ENCODE measurements at regions not wholly inside any gene's neighbourhood (a gene's known extent, or its start where the extent isn't known, plus 50 kb on each side); places are given as distances from the start of the nearest gene placed in this dataset.

- no peak for DNase-seq
These were observed 431.2 kb downstream of the LPIN1 start for GRCh38 chr2:12177455-12178288.

- no peak for DNase-seq
These were observed 432.1 kb downstream of the LPIN1 start for GRCh38 chr2:12178289-12179080.

GRCh38 chr2:12180031-12180430 lies 433.6 kb downstream of the LPIN1 start:
- DNase-seq = no peak

- DNase-seq = no peak
These were observed 436.7 kb downstream of the LPIN1 start for GRCh38 chr2:12183032-12183645.

DNA sequence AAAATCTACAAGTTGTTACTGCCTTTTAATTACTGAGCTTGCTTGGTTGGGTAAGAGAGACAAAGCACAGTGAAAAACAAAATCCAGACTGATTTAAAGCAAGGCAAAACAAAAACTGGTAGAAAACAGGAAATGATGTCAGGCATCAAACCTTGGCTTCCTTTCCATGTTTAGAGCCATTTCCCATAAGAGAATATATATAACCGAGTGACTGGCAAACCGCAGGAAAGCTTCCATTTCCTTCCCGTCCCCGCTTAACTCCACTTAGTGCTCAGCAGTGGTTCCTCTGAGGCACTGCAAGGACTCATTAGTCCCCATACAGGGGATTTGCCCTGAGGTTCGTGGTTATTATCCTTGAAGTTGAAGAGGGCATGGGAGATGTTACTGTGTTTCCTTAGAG lies 446.3 kb downstream of the LPIN1 start:
- no peak for DNase-seq

DNA sequence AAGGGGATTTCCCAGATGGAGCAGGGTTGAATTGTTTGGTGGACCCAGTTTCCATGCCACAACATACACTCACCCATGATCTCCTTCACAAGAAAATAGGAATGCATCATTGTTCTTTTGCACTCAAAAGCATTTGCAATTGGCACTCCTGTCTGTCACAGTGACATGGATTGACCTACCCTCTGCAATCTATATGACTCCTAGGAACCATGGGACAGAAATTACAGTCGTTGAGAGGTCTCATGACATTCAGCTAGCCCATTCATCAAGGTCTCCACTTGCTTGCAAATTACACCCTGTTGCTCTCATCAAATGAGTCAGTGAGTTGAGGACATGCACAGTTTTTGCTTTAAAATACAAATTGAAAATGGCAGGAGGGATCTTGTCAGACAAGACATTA lies 448.5 kb downstream of the LPIN1 start:
- DNase-seq = no peak

- DNase-seq = no peak
These were observed 450.1 kb downstream of the LPIN1 start for GRCh38 chr2:12196495-12196894.

DNA sequence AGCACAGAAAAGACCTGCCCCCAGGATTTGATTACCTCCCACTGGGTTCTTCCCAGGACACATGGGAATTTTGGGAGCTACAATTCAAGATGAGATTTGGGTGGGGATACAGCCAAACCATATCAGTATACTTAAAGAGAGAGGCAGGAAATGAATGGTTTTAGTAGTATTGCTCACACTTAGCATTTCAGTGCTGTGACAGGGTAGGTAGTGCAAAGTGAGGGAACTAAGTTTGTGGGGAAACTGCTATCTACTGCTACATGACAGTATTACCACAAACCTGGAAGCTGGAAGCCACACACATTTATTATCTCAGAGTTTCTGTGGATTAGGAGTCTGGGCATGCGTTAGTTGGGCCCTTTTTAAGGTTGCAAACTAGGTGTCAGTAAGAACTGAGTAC lies 450.7 kb downstream of the LPIN1 start:
- DNase-seq = no peak

- DNase-seq = no peak
These were observed 453.2 kb downstream of the LPIN1 start for GRCh38 chr2:12199491-12200211.

DNA sequence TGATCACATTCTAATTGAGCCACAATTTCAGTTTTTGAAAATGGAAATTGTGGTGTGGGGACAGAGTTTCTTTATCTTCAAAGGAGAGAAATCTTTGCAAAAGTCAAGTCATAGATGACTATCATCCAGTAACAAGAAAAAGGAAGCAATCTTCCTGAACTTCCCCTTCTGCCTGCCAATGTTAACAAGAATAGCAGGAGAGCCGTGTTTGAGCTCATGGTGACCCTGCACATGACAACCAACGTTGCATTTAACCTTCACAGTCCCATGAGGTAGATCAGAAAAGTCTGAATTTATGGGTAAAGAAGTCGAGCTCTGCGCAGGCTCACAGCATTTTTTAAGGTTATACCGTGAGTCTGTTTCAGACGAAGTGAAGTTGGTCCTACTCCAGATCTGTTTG lies 454.9 kb downstream of the LPIN1 start:
- no peak for DNase-seq

DNA sequence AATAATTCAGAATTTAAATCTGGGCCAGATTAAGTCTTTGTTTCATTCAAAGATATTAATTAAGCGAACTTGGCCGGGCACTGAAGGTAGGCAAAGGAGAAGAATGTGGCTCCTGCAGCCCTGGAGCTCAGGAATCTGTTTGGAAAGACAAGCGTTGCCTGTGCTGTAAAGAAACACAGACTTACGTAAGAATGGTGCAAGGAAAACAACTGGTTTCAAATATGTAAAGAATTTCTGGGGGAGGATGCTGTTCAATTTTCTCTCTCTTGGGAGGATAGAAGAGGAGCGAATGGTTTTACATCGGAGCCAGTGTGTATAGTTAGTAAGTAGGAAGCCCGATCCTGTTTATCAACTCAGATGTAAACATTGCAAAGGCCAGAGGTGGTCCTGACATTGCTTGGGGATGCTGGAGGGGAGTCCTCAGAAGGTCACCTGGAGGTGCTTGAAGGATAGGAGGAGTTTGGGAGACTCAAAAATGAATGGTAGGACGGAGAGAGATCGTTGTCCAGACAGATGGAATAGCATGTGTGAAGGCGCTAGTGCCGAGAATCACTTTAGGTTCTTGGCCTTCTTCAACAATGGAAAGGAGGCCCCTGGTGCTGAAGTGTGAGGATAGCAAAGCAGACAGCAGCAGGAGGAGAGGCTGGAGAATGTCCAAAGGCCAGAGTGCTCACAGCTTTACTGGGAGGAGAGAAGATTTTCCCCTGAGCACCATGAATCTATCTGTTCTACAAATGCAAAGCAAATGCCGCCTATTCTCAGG lies 456.1 kb downstream of the LPIN1 start:
- no peak for DNase-seq

GRCh38 chr2:12203528-12203927 lies 457.1 kb downstream of the LPIN1 start:
- DNase-seq = no peak

DNA sequence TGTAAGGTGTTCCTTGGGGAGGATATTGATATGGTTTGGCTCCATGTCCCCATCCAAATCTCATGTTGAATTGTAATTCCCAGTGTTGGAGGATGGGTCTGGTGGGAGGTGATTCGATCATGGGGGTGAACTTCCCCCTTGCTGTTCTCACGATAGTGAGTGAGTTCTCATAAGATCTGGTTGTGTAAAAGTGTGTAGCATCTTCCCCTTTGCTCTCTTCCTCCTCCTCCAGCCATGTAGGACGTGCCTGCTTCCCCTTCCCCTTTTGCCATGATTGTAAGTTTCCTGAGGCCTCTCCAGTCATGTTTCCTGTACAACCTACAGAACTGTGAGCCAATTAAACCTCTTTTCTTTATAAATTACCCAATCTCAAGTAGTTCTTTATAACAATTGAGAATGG lies 458.7 kb downstream of the LPIN1 start:
- no peak for DNase-seq

- DNase-seq = no peak
These were observed 461.1 kb downstream of the LPIN1 start for GRCh38 chr2:12207491-12207890.

DNA sequence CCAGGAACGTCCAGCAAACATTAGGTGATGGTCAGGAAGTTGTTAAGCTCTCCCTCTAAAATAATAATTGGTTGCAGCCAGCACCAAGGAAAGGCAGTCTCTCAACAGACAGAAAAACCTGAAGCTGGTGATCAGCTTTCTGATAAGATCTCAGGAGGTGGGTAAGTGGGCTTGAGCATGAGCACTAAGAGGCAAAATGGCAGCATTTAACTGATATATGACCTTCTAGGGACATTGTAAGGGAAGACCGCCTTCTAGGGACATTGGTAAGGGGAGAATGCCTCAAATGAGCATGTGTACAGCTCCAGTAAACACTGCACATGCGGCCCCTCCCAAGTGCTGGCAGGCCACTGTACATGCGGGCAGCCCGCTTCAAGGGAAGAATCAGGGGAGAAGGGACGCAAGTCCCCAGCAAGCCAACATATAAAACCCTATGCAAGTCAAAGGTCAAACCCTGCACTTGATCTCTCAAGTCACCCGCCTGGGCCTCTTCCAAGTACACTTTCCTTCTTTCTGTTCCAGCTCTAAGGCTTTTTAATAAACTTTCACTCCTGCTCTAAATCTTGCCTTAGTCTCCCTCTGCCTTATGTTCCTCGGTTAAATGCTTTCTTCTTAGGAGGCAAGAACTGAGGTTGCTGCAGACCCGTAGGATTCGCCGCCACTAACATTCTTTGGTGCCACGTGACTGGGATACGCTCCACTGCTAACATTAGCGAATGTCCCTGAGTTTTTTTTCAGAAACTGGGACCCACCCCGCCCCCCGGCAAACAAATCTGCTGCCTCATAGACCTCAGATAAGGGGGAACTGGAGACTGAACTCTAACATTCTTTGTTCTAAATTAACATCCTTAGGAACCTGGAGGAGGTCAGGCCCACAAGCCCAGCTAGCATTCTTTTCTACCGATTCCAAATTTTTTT lies 463.8 kb downstream of the LPIN1 start:
- DNase-seq = no peak

DNA sequence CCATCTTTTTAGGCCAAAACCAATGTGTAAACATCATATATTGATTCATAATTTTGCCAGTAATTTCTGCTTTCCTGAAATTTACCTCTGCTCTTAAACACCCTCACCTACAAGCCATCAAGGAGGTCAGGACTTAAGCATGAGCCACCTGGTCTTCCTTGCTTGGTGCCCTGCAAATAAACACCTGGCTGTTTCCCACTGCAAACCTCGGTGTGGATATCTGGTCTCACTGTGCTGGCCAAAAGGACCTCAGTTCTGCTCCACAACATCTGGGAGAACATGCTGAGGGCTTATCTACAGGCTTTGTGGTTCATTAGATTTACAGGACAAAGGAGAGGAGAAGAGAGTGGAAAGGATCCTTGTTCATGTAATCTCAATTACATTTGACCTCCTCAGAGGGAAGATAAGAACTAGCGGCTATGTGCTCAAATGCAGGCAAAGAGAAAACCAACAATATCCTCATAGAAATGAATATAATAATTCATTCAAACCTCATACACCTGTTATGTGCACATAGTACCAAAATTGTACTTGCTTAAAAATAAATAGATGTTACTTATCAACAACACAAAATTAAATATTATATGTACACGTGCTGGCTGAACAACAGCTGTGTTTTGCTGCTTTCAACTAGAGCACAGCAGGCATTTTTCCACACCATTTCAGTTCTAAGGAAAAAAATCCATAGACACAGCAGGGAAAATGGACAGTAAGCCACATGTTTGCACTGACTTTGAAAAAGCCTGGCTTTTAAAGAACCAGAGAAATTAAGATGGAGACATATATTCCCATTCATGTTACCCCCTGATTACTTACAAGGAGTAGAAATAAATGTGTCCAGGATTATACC lies 465.1 kb downstream of the LPIN1 start:
- no peak for DNase-seq

DNA sequence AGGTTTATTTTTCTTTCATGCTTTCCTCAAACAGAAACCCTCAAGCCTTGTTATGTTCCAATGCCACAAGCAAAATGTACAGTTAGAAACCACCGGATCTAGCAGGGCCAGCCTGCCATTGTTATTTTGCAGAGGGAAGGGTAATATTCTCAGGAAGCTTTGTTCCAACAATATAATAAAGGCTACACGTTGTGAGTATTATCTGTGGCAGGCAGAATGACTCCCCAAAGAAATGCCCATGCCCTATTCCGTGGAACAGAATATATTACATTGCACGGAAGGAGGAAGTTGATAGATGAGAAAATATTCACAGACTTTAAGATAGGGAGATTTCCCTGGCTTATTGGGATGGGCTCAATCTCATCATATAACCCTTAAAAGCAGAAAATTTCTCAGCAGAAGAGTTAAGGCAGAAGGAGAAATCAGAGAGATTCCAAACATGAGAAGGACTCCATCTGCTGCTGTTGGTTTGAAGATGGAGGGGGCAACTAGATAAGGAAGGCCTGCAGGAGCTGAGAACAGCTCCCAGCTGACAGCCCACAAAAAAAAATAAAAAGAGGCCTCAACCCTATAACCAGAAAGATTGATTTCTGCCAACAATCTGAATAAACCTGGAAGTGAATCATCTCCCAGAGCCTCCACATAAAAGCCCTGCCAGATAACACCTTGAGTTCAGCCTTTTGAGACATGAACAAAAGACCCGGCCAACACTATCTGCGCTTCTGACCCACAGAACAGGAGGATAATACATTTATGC lies 466.6 kb downstream of the LPIN1 start:
- no peak for DNase-seq

DNA sequence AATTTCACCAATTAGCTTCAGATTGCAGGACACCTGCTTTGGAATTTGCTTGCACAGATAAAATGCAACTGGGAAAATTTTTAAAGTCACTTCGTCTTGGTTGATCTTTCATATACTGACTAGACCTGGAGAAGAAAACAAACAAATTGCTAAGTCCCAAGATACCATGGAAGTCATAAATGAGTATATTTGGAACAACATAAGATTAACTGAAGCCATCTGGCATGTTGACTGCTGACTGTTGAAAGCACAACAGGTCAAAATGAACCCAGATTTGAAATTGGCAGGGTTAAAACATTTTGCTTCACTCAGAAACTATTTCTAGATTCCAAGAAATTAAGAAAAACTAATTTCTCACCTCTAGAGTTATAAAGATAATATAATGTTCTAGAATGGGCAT lies 470.7 kb downstream of the LPIN1 start:
- DNase-seq = no peak

GRCh38 chr2:12219761-12220160 lies 473.3 kb downstream of the LPIN1 start:
- DNase-seq = no peak

Measured in effector CD8-positive, alpha-beta T cell (primary cell).